Brain microvascular endothelial cell (primary cell): ENCODE measurements at regions not wholly inside any gene's neighbourhood (a gene's known extent, or its start where the extent isn't known, plus 50 kb on each side); places are given as distances from the start of the nearest gene placed in this dataset.

Experiments used
- DNase-seq: peaks from one replicate; pipeline ENCODE4 v3.0.0-alpha.2; 2020
- H3K27ac ChIP-seq: fragments of 250-450 bp; sonication (Bioruptor Pico); 2 replicates; pipeline ENCODE4 v1.5.1; 2020; ENCODE audit warnings: mild to moderate bottlenecking, moderate library complexity
- H3K27me3 ChIP-seq: fragments of 250-450 bp; sonication (Bioruptor Pico); replicated peaks from 2 replicates; pipeline ENCODE4 v1.5.1; 2020; ENCODE audit warnings: mild to moderate bottlenecking
- H3K36me3 ChIP-seq: fragments of 250-450 bp; sonication (Bioruptor Pico); replicated peaks from 2 replicates; pipeline ENCODE4 v1.5.1; 2020; ENCODE audit warnings: mild to moderate bottlenecking
- H3K4me3 ChIP-seq: 2 replicates; pipeline ENCODE4 v1.5.1; 2011; ENCODE audit warnings: low read depth, mild to moderate bottlenecking, control low read depth, low read length, moderate library complexity
- in situ Hi-C: cut with HindIII; loops from 2 replicates; pipeline ENCODE4 v1.10.0; 2017; ENCODE audit warnings: low sequenced_read_pairs, low pct_ligation_motif_present
- TF ChIP-seq, protein P1 (sequence below): IDR thresholded peaks from 2 replicates; pipeline ENCODE4 v1.5.1; 2011; ENCODE audit warnings: low read depth, mild to moderate bottlenecking, moderate library complexity, low read length, control low read depth, inconsistent platforms; ENCODE audit errors: missing control alignments

DNA sequence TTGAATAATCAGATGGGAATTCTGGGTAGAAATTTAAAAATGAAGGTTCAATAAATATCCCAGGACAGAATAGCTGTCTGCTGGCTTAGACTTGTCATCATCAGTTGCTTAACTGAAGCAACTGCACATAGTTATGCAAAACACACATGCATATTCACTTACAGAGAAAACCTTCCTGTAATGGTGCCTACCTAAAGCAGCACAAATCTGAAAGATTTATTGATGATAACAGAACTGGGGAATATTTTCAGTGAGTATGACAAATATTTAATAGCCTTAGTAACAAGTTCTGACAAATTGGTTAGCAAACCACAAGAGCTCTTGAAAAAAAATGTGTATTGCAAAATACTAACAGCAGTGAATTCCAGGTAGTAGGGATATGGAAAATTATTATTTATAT lies 606.8 kb upstream of the BOD1L1 start:
- Histone ChIP-seq H3K27me3 (no peaks in the 10 kb centered on the region), H3K27ac (no peak overlapping the region), H3K36me3 (no peaks in the 10 kb centered on the region), H3K4me3 (no peak overlapping the region)
- in situ Hi-C loops: no loop called here
- TF ChIP-seq, protein P1, sequence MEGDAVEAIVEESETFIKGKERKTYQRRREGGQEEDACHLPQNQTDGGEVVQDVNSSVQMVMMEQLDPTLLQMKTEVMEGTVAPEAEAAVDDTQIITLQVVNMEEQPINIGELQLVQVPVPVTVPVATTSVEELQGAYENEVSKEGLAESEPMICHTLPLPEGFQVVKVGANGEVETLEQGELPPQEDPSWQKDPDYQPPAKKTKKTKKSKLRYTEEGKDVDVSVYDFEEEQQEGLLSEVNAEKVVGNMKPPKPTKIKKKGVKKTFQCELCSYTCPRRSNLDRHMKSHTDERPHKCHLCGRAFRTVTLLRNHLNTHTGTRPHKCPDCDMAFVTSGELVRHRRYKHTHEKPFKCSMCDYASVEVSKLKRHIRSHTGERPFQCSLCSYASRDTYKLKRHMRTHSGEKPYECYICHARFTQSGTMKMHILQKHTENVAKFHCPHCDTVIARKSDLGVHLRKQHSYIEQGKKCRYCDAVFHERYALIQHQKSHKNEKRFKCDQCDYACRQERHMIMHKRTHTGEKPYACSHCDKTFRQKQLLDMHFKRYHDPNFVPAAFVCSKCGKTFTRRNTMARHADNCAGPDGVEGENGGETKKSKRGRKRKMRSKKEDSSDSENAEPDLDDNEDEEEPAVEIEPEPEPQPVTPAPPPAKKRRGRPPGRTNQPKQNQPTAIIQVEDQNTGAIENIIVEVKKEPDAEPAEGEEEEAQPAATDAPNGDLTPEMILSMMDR: no peak
- no peak for DNase-seq

DNA sequence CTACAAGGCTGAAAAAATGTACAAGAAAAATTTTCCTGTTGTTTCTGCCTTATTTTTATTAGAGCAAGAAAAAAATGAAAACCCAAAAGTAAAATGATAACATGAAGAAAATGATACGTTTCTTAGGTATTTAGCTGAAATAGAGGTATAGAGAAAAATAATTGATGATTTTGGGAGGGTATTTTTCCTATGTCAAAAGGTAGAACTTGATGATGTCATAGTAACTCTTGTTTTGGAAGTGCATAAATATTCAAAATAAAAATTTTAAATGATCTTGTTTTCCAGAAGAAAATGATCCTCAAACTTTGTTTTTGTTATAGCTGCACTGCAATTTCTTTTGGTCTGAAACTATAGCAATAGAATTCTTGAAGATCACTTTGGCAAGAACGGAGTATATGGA lies 608.8 kb upstream of the BOD1L1 start:
- Histone ChIP-seq H3K36me3 (no peaks in the 10 kb centered on the region), H3K4me3 (no peak overlapping the region), H3K27me3 (no peaks in the 10 kb centered on the region), H3K27ac (no peak overlapping the region)
- TF ChIP-seq, protein P1: no peak
- in situ Hi-C loops: no loop called here
- no peak for DNase-seq

DNA sequence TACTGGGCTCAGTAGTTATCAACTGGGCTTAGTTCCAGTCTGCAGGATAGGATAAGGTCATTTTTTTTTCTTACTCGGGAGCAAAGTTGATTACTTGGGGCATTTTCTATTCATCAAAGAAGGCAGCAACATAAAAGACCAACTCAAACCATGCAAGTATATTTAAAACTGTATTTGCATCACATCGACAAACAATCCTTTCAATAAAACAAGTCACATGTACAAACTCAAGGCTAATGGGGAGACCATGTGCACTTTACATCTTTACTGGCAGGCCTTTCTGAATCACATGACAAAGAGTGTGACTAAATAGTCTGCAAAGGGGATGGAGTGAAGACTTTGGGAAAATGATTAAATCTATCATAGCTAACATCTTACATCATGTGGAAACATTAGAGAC lies 610.4 kb upstream of the BOD1L1 start:
- TF ChIP-seq, protein P1: no peak
- no peak for DNase-seq
- in situ Hi-C loops: no loop called here
- no peaks in the 10 kb centered on the region for H3K36me3 ChIP-seq
- no peak overlapping the region for H3K4me3 ChIP-seq
- H3K27ac ChIP-seq: no peak overlapping the region
- H3K27me3 ChIP-seq: no peaks in the 10 kb centered on the region

DNA sequence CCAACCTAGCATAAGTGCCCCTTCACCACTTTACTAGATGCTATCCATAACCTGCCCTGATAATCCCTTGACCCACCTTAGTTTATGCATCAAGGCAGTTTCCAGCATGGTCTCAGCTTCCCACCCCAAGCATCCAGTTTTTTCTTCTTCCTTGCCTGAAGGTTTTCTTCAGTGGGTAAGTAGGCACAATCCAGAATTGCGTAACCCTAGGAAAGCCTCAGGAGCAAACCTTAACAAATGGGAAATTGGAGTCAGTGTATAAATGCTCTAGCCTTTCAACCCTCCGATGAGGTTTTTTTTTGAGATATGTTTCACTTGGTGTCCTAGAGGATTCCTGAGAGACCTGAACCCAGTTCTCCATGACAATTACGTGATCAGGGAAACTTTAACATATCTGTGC lies 614.0 kb upstream of the BOD1L1 start:
- no peak for DNase-seq
- TF ChIP-seq, protein P1: no peak
- in situ Hi-C loops: no loop called here
- Histone ChIP-seq H3K36me3 (no peaks in the 10 kb centered on the region), H3K4me3 (no peak overlapping the region), H3K27me3 (no peaks in the 10 kb centered on the region), H3K27ac (no peak overlapping the region)

DNA sequence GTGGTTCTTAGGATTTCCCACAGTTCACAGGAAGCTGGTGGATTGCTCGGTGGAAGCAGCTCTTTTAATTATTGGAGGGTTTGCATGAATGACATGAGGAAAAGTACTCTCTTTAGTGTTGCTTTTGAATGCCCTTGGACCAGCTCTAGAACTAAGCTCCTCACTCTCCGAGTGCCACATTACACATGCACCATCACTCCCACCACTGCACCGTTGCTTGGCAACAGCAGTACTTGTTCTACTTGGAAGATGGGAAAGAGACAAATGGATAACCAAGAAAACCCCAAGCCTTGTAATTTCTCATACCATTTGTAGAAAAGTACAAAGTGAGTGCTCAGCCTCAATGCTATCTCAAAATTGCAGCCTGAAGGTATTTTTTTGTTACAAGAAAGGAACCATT lies 620.2 kb upstream of the BOD1L1 start:
- TF ChIP-seq, protein P1: no peak
- DNase-seq: no peak
- Histone ChIP-seq H3K4me3 (no peak overlapping the region), H3K27me3 (no peaks in the 10 kb centered on the region), H3K36me3 (no peaks in the 10 kb centered on the region), H3K27ac (no peak overlapping the region)
- in situ Hi-C loops: no loop called here

DNA sequence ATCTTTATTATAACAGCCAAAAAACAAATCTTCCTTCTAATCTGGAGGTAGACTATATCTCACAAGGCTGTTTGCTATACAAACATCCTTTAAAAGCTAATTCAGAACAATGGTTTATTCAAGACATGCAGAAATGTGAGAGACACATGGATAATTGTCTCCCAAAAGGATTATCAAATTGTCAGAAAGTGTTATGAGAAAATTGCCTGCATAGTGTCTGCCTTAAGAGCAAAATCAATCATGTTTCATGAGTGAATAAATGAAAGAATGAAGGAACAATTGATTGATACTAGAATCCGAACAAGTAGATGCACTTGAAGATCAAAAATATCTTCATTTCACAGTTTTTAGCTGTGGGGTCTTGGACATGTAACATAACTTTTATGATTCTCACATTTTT lies 621.7 kb upstream of the BOD1L1 start:
- TF ChIP-seq, protein P1: no peak
- Histone ChIP-seq H3K27ac (no peak overlapping the region), H3K4me3 (no peak overlapping the region), H3K36me3 (no peaks in the 10 kb centered on the region), H3K27me3 (no peaks in the 10 kb centered on the region)
- in situ Hi-C loops: no loop called here
- DNase-seq: no peak
